LNCaP clone FGC (cell line): ENCODE measurements at regions not wholly inside any gene's neighbourhood (a gene's known extent, or its start where the extent isn't known, plus 50 kb on each side); places are given as distances from the start of the nearest gene placed in this dataset.

ENCODE experiments used
- DNase-seq: peaks from one replicate; pipeline ENCODE4 v3.0.0-alpha.2; 2011; ENCODE audit warnings: low read depth
- H3K4me3 ChIP-seq: 2 replicates; pipeline ENCODE4 v1.5.1; 2011; ENCODE audit warnings: mild to moderate bottlenecking, low read depth, low read length, control low read depth
- CTCF ChIP-seq: IDR thresholded peaks from 2 replicates; pipeline ENCODE4 v1.5.1; 2012; ENCODE audit warnings: mild to moderate bottlenecking; ENCODE audit not compliant: control insufficient read depth, insufficient read depth; ENCODE audit errors: extremely low read depth

DNA sequence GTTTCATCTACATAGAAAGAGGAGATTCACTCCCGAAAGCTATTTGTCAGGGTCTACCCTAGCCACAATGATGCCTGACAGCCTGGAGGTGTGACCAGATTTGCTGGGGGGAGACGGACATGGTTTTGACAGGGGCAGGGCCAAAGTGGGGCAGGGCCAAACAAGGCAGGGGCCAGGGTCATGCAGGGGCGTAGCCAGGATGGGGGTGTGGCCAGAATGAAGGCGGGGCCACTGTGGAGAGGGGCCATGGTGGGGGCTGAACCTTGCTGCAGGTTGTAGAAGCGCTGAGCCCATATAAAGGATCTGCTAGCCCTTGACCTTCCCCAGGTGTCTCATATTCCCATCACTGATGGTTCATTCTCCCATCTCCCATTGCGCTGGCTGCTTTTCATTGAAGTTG is 184.1 kb upstream of the SULF2 start:
- no peak for DNase-seq
- H3K4me3 ChIP-seq: no peak overlapping the region
- no peak for TF ChIP-seq CTCF

- no peak for DNase-seq
- no peak overlapping the region for H3K4me3 ChIP-seq
- TF ChIP-seq CTCF: no peak
Measured at GRCh38 chr20:47968541-47969310, 183.4 kb upstream of the SULF2 start.

DNA sequence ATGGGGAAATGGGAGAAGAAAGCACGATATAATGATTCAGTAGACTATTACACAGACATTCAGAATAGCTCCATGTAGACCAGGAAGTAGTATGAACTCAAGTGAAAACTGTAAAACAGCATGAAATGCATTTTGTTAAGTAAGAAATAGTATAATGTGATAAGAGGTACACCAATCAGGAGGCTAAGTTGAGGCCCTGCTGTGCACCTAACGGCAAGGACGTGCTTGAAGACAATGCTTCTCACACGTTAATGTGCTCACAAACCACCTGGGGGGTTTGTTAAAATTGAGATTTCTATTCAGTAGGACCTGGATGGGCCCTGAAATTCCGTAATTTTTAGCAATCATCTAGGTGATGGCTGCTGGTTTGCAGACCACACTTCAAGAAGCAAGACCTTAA is 178.9 kb upstream of the SULF2 start:
- no peak for TF ChIP-seq CTCF

GRCh38 chr20:47963022-47963421 is 177.7 kb upstream of the SULF2 start:
- no peak overlapping the region for H3K4me3 ChIP-seq
- TF ChIP-seq CTCF: no peak
- no peak for DNase-seq

More for the DNA sequence above, 178.9 kb upstream of the SULF2 start:
- no peak for DNase-seq
- H3K4me3 ChIP-seq: no peak overlapping the region

GRCh38 chr20:47962286-47962963 is 177.1 kb upstream of the SULF2 start:
- H3K4me3 ChIP-seq: no peak overlapping the region
- no peak for DNase-seq
- TF ChIP-seq CTCF: no peak

GRCh38 chr20:47960769-47961541 is 175.7 kb upstream of the SULF2 start:
- H3K4me3 ChIP-seq: no peak overlapping the region
- no peak for DNase-seq
- no peak for TF ChIP-seq CTCF
